ENCODE measurements at regions not wholly inside any gene's neighbourhood (a gene's known extent, or its start where the extent isn't known, plus 50 kb on each side); places are given as distances from the start of the nearest gene placed in this dataset.

- Histone ChIP-seq H3K9me2 (replicated peaks; ENCODE audit: insufficient read depth) (no peaks in the 10 kb centered on the region), H3K9me3 (ENCODE audit: low read depth) (no peaks in the 10 kb centered on the region), H3K4me3 (no peak overlapping the region), H2AFZ (no peak overlapping the region), H3K27ac (no peak overlapping the region), H3K4me1 (ENCODE audit: insufficient read depth) (no peaks in the 10 kb centered on the region), H4K20me1 (ENCODE audit: insufficient read depth, poor library complexity, severe bottlenecking) (no peaks in the 10 kb centered on the region), H3K79me2 (no peaks in the 10 kb centered on the region), H3K27me3 (no peaks in the 10 kb centered on the region), H3K36me3 (replicated peaks; ENCODE audit: insufficient read depth, low read depth) (no peaks in the 10 kb centered on the region), H3K4me2 (no peak overlapping the region)
- TF ChIP-seq CTCF (IDR thresholded peaks at IDR 0.05; ENCODE audit: poor library complexity): no peak
- no peak for DNase-seq (ENCODE audit: low spot score)
- 93% methylated on average over 3 of the region's 3 CpGs for WGBS (ENCODE audit: low lambda C conversion rate, missing lambda C conversion rate)
These were observed 225.0 kb upstream of the SALL1 start for GRCh38 chr16:51376080-51376479.

- H2AFZ ChIP-seq: no peak overlapping the region
- no peaks in the 10 kb centered on the region for H4K20me1 ChIP-seq (ENCODE audit: insufficient read depth, poor library complexity, severe bottlenecking)
- H3K4me1 ChIP-seq (ENCODE audit: insufficient read depth): no peaks in the 10 kb centered on the region
- no peak overlapping the region for H3K4me2 ChIP-seq
- H3K27ac ChIP-seq: no peak overlapping the region
- DNase-seq (ENCODE audit: low spot score): no peak
- no peaks in the 10 kb centered on the region for H3K9me3 ChIP-seq (ENCODE audit: low read depth)
- no peaks in the 10 kb centered on the region for H3K27me3 ChIP-seq
- 98% methylated on average over 5 of the region's 5 CpGs for WGBS (ENCODE audit: low lambda C conversion rate, missing lambda C conversion rate)
- H3K36me3 ChIP-seq (replicated peaks; ENCODE audit: insufficient read depth, low read depth): no peaks in the 10 kb centered on the region
- TF ChIP-seq EZH2phosphoT487 (IDR thresholded peaks at IDR 0.05; ENCODE audit: low read depth, severe bottlenecking, unreplicated experiment) (no peak), EZH2 (IDR thresholded peaks at IDR 0.05; ENCODE audit: borderline replicate concordance) (no peak), CTCF (IDR thresholded peaks at IDR 0.05; ENCODE audit: poor library complexity) (no peak)
- H3K9me2 ChIP-seq (replicated peaks; ENCODE audit: insufficient read depth): no peaks in the 10 kb centered on the region
- H3K4me3 ChIP-seq: no peak overlapping the region
- H3K79me2 ChIP-seq: no peaks in the 10 kb centered on the region
These were observed 223.7 kb upstream of the SALL1 start for GRCh38 chr16:51374790-51375189.

GRCh38 chr16:51374346-51374745 is 223.3 kb upstream of the SALL1 start:
- H3K27ac ChIP-seq: no peak overlapping the region
- no peak overlapping the region for H2AFZ ChIP-seq
- no peaks in the 10 kb centered on the region for H4K20me1 ChIP-seq (ENCODE audit: insufficient read depth, poor library complexity, severe bottlenecking)
- WGBS (ENCODE audit: low lambda C conversion rate, missing lambda C conversion rate): 88% methylated on average over 2 of the region's 2 CpGs
- no peaks in the 10 kb centered on the region for H3K4me1 ChIP-seq (ENCODE audit: insufficient read depth)
- H3K9me3 ChIP-seq (ENCODE audit: low read depth): no peaks in the 10 kb centered on the region
- no peaks in the 10 kb centered on the region for H3K36me3 ChIP-seq (replicated peaks; ENCODE audit: insufficient read depth, low read depth)
- DNase-seq (ENCODE audit: low spot score): no peak
- TF ChIP-seq CTCF (IDR thresholded peaks at IDR 0.05; ENCODE audit: poor library complexity): no peak
- no peak for TF ChIP-seq EZH2 (IDR thresholded peaks at IDR 0.05; ENCODE audit: borderline replicate concordance)
- TF ChIP-seq EZH2phosphoT487 (IDR thresholded peaks at IDR 0.05; ENCODE audit: low read depth, severe bottlenecking, unreplicated experiment): no peak
- no peak overlapping the region for H3K4me3 ChIP-seq
- no peaks in the 10 kb centered on the region for H3K9me2 ChIP-seq (replicated peaks; ENCODE audit: insufficient read depth)
- no peak overlapping the region for H3K4me2 ChIP-seq
- no peaks in the 10 kb centered on the region for H3K27me3 ChIP-seq
- no peaks in the 10 kb centered on the region for H3K79me2 ChIP-seq

- no peaks in the 10 kb centered on the region for H3K4me1 ChIP-seq (ENCODE audit: insufficient read depth)
- H3K4me2 ChIP-seq: no peak overlapping the region
- H3K9me2 ChIP-seq (replicated peaks; ENCODE audit: insufficient read depth): no peaks in the 10 kb centered on the region
- no peaks in the 10 kb centered on the region for H4K20me1 ChIP-seq (ENCODE audit: insufficient read depth, poor library complexity, severe bottlenecking)
- TF ChIP-seq CTCF (IDR thresholded peaks at IDR 0.05; ENCODE audit: poor library complexity) (no peak), EZH2phosphoT487 (IDR thresholded peaks at IDR 0.05; ENCODE audit: low read depth, severe bottlenecking, unreplicated experiment) (no peak), EZH2 (IDR thresholded peaks at IDR 0.05; ENCODE audit: borderline replicate concordance) (no peak)
- H3K9me3 ChIP-seq (ENCODE audit: low read depth): no peaks in the 10 kb centered on the region
- H3K79me2 ChIP-seq: no peaks in the 10 kb centered on the region
- no peak overlapping the region for H3K4me3 ChIP-seq
- H3K27ac ChIP-seq: no peak overlapping the region
- DNase-seq (ENCODE audit: low spot score): no peak
- H2AFZ ChIP-seq: no peak overlapping the region
- no peaks in the 10 kb centered on the region for H3K36me3 ChIP-seq (replicated peaks; ENCODE audit: insufficient read depth, low read depth)
- no peaks in the 10 kb centered on the region for H3K27me3 ChIP-seq
- WGBS (ENCODE audit: low lambda C conversion rate, missing lambda C conversion rate): 92% methylated on average over 2 of the region's 2 CpGs
These were observed 214.6 kb upstream of the SALL1 start for GRCh38 chr16:51365715-51366114.
